GM19025 (cell line): ENCODE measurements at regions not wholly inside any gene's neighbourhood (a gene's known extent, or its start where the extent isn't known, plus 50 kb on each side); places are given as distances from the start of the nearest gene placed in this dataset.
"Not testable (repeated sequence)": the region's sequence is repeated elsewhere in the genome, so short reads cannot be mapped to it uniquely, and the experiment has no call there.

Source experiments
- ATAC-seq: cut with Tn5 transposase; IDR thresholded peaks from one replicate; pipeline ENCODE4 v1.9.1; 2021; ENCODE audit warnings: mild to moderate bottlenecking, low read depth, moderate library complexity; ENCODE audit not compliant: unreplicated experiment

GRCh38 chr11:37171451-37171850 is 573.4 kb upstream of the RAG2 start:
- ATAC-seq = no peak

- ATAC-seq = no peak
These were observed 572.3 kb upstream of the RAG2 start for GRCh38 chr11:37170311-37170710.

GRCh38 chr11:37145434-37145833 is 547.4 kb upstream of the RAG2 start:
- ATAC-seq = not testable (repeated sequence)

GRCh38 chr11:37142591-37142990 is 544.6 kb upstream of the RAG2 start:
- ATAC-seq = no peak

- no peak for ATAC-seq
These were observed 543.7 kb upstream of the RAG2 start for GRCh38 chr11:37141707-37142106.

GRCh38 chr11:37135606-37136005 is 537.6 kb upstream of the RAG2 start:
- not testable (repeated sequence) for ATAC-seq

- no peak for ATAC-seq
These were observed 536.6 kb upstream of the RAG2 start for GRCh38 chr11:37134637-37135036.

GRCh38 chr11:37124384-37124783 is 526.3 kb upstream of the RAG2 start:
- ATAC-seq = no peak

- no peak for ATAC-seq
These were observed 517.9 kb upstream of the RAG2 start for GRCh38 chr11:37115963-37116362.

GRCh38 chr11:37110385-37110784 is 512.3 kb upstream of the RAG2 start:
- ATAC-seq = no peak

- no peak for ATAC-seq
These were observed 511.2 kb upstream of the RAG2 start for GRCh38 chr11:37109286-37109585.

- no peak for ATAC-seq
These were observed 510.6 kb upstream of the RAG2 start for GRCh38 chr11:37108436-37109285.

GRCh38 chr11:37107831-37108230 is 509.8 kb upstream of the RAG2 start:
- no peak for ATAC-seq

GRCh38 chr11:37107415-37107814 is 509.4 kb upstream of the RAG2 start:
- no peak for ATAC-seq

- ATAC-seq = no peak
These were observed 507.4 kb upstream of the RAG2 start for GRCh38 chr11:37105427-37105826.

- no peak for ATAC-seq
These were observed 506.3 kb upstream of the RAG2 start for GRCh38 chr11:37104380-37104779.

- no peak for ATAC-seq
These were observed 502.0 kb upstream of the RAG2 start for GRCh38 chr11:37100008-37100407.

- no peak for ATAC-seq
These were observed 494.5 kb upstream of the RAG2 start for GRCh38 chr11:37092487-37092886.

GRCh38 chr11:37089439-37089838 is 491.4 kb upstream of the RAG2 start:
- ATAC-seq = no peak

GRCh38 chr11:37088573-37088910 is 490.5 kb upstream of the RAG2 start:
- ATAC-seq = no peak

- ATAC-seq = no peak
These were observed 489.9 kb upstream of the RAG2 start for GRCh38 chr11:37087650-37088572.

- ATAC-seq = no peak
These were observed 480.5 kb upstream of the RAG2 start for GRCh38 chr11:37078521-37078920.
